HFF-Myc (cell line): ENCODE measurements at regions not wholly inside any gene's neighbourhood (a gene's known extent, or its start where the extent isn't known, plus 50 kb on each side); places are given as distances from the start of the nearest gene placed in this dataset.

Experiments used
- DNase-seq: peaks from one replicate; pipeline ENCODE4 v3.0.0-alpha.2; 2011; ENCODE audit warnings: low read depth; ENCODE audit errors: extremely low read depth
- H3K4me3 ChIP-seq: replicated peaks from 2 replicates; pipeline ENCODE4 v1.5.1; 2011; ENCODE audit warnings: low read depth, mild to moderate bottlenecking, control low read depth, low read length
- TF ChIP-seq, protein P1 (sequence below): IDR thresholded peaks from 2 replicates; pipeline ENCODE4 v1.5.1; 2012; ENCODE audit warnings: mild to moderate bottlenecking, low read depth, low read length, control low read depth; ENCODE audit errors: missing control alignments

DNA sequence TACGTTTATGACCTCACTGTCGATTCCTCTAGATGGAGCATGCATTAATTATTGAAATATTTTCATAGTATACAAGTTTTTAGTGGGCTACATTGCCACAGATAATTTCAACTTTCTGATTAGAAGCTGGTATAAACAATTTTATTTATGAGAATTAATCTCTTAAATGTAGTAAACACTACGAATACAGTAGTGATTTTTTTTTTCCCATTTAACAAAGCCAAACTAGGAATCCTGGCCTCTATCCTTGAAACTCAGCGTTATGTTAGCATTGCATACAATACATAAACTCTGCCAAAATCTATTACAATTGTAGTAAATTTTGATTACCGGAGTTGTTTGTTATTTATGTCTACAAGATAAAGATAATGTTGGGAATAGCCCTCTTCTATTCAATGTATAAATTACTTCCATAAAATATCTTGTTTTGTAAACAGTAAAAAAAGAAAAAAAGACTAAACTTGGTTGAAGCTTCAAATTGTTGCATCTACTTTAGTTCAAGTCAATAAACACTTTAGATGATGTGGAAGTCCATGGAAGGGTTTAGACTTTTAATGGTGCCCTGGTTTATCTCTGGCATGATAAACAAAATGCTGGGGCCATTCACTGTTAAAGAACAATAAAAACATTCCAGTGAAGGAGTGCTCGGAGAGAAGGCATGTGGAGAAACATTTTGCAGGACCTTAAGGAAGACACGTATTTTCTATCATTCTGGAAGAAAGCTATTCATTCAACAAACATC, 77.3 kb upstream of the NR2F2 start:
- no peak overlapping the region for H3K4me3 ChIP-seq
- TF ChIP-seq, protein P1, sequence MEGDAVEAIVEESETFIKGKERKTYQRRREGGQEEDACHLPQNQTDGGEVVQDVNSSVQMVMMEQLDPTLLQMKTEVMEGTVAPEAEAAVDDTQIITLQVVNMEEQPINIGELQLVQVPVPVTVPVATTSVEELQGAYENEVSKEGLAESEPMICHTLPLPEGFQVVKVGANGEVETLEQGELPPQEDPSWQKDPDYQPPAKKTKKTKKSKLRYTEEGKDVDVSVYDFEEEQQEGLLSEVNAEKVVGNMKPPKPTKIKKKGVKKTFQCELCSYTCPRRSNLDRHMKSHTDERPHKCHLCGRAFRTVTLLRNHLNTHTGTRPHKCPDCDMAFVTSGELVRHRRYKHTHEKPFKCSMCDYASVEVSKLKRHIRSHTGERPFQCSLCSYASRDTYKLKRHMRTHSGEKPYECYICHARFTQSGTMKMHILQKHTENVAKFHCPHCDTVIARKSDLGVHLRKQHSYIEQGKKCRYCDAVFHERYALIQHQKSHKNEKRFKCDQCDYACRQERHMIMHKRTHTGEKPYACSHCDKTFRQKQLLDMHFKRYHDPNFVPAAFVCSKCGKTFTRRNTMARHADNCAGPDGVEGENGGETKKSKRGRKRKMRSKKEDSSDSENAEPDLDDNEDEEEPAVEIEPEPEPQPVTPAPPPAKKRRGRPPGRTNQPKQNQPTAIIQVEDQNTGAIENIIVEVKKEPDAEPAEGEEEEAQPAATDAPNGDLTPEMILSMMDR = no peak
- no peak for DNase-seq

DNA sequence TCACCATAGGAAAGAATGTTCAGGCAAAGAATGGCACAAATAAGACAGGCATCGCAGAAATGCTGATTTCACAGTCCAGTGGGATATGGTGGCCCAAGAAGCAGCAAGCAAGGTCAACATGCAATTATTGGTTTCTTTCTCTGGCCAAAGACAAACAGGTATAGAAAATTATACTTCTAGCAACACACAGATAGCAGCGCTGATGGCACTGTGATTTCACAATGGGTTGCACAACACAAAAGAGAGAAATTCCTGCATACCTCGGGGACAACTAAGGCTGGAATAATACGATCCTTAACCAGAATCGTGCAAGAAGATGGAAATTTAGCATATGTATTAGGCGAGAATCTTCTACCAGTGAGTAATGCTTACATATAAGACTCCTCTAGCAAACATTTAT, 76.3 kb upstream of the NR2F2 start:
- no peak overlapping the region for H3K4me3 ChIP-seq
- no peak for DNase-seq
- TF ChIP-seq, protein P1 = no peak

DNA sequence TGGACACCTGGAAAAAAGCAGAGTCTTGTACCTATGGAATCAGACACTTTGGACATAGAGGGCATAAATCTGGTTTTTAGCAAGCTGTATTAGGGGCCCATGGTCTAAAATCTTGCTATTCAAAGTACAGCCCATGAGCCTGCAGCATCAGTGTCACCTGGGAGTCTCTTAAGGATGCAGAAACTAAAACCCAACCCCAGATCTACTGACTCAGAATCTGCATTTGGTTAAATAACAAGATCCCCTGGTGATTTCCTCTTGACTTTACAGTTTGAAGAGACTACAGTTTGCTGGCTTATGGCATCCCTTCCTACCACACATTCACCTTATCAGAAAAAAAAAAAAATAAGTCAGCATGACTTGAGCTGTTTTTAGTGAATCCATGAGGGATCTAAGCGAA, 74.9 kb upstream of the NR2F2 start:
- DNase-seq = no peak
- TF ChIP-seq, protein P1 = no peak
- no peak overlapping the region for H3K4me3 ChIP-seq

DNA sequence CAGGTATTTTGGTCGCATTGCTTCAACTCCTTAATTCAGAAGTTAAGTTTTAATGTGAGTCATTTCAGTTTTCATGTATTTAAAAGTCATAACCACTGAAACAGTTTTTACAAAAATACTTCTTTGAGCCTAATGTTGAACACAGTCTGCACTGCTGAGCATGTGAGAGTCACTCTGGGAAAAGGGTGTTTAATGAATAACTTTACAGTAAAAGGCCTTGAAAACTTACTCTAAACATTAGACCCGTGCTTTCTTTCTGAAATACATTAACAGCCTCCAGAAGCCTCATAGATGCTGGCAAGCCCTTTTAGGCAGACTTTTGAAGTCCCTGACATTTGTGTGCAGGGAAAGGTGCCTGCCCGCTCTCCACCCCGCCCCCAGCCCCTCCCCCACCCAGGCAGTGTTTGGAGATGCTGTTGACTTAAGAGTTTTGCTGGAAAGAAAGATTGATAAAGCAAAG, 68.9 kb upstream of the NR2F2 start:
- TF ChIP-seq, protein P1 = no peak
- no peak overlapping the region for H3K4me3 ChIP-seq
- no peak for DNase-seq

DNA sequence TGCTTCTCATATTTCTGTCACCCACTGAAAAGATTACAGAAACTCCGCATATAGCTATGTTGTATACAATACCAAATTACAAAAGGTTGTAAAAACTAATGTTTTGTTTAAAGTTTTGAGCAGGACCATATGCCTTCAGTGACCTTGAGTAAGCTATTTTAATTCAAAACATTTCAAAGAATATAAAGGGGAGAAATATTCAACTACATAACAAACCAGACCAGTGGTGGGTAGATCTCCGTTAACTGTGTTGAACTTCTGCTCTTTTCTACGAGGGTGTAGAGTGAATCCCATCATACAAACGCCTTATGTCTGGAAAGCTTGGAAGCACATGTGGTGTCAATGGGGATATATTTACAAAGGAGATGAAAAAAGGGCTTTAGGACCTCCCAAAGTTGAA, 68.4 kb upstream of the NR2F2 start:
- DNase-seq = peak; percentile 67
- TF ChIP-seq, protein P1 = no peak
- no peak overlapping the region for H3K4me3 ChIP-seq

DNA sequence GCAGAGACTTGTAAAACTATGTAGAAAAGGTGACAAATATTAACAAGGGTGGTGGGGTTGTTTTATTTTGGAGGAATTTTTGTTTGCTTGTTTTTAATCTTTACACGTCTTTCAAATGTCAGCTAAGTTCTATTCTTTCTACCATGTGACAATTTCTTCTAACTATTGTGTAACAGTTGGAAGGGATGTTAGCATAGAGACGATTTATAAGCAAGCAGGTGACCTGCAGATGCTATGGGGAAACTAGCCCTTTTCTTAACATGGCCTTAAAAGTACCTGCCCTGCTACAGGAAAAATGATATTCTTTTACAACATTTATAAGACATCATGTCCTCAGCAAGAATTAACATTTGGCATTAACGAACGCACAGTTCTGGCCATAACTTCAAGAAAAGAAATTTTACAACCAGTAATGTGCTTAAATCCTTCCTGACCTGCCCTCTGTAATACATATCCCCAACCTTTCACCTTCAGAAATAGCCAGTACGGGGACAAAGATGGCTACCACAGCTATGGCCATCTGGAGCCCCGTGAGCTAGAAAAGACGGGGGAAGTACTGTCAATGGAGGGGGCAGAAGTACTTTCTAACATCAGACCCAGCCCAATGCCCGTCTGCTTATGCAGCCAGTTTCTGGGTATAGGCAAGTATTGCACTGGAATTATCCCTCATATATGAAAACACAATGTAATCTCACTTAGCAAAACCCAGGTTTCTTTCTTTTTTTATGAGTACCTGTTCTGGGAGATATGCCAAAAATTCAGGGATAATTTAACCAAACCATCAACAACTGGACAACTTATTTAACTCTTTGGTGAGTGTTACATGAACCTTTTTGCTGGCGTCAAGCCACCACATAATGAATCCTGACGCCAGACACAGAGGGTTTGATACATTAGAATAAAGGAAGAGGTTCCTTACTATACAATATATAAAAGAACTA, 67.7 kb upstream of the NR2F2 start:
- TF ChIP-seq, protein P1 = no peak
- no peak for DNase-seq
- H3K4me3 ChIP-seq = no peak overlapping the region
